Effector memory CD4-positive, alpha-beta T cell (primary cell): ENCODE measurements at regions not wholly inside any gene's neighbourhood (a gene's known extent, or its start where the extent isn't known, plus 50 kb on each side); places are given as distances from the start of the nearest gene placed in this dataset.

Experiments used
- DNase-seq, 3 donors: peaks; one replicate each; pipeline ENCODE4 v3.0.0-alpha.2; 2020
- H3K27ac ChIP-seq: 2 replicates; pipeline ENCODE4 v1.7.0; 2013; ENCODE audit warnings: mild to moderate bottlenecking, low read length, moderate library complexity; ENCODE audit not compliant: insufficient read depth, poor library complexity, severe bottlenecking
- H3K27me3 ChIP-seq: replicated peaks from 2 replicates; pipeline ENCODE4 v1.7.0; 2013; ENCODE audit warnings: mild to moderate bottlenecking, low read length; ENCODE audit not compliant: insufficient read depth, control insufficient read depth, poor library complexity, severe bottlenecking
- H3K36me3 ChIP-seq: 2 replicates; pipeline ENCODE4 v1.7.0; 2013; ENCODE audit warnings: mild to moderate bottlenecking, low read length, moderate library complexity; ENCODE audit not compliant: control insufficient read depth, insufficient read depth
- H3K4me1 ChIP-seq: 2 replicates; pipeline ENCODE4 v1.7.0; 2013; ENCODE audit warnings: low read length, mild to moderate bottlenecking; ENCODE audit not compliant: control insufficient read depth, insufficient read depth, poor library complexity, severe bottlenecking
- H3K4me3 ChIP-seq: 2 replicates; pipeline ENCODE4 v1.7.0; 2013; ENCODE audit warnings: low read length, low read depth, mild to moderate bottlenecking; ENCODE audit not compliant: insufficient read depth, poor library complexity, severe bottlenecking
- H3K9me3 ChIP-seq: 2 replicates; pipeline ENCODE4 v1.7.0; 2013; ENCODE audit warnings: mild to moderate bottlenecking, low read length, moderate library complexity; ENCODE audit not compliant: control insufficient read depth

GRCh38 chr3:6805236-6805635, 55.7 kb upstream of the GRM7 start:
- H3K4me1 ChIP-seq, result no peaks in the 10 kb centered on the region
- no peak overlapping the region for H3K27ac ChIP-seq
- no peaks in the 10 kb centered on the region for H3K9me3 ChIP-seq
- H3K27me3 ChIP-seq, result no peaks in the 10 kb centered on the region
- no peaks in the 10 kb centered on the region for H3K36me3 ChIP-seq
- no peak overlapping the region for H3K4me3 ChIP-seq
- no peak for DNase-seq

- no peaks in the 10 kb centered on the region for H3K4me1 ChIP-seq
- no peak overlapping the region for H3K4me3 ChIP-seq
- no peaks in the 10 kb centered on the region for H3K36me3 ChIP-seq
- H3K9me3 ChIP-seq, result no peaks in the 10 kb centered on the region
- no peak overlapping the region for H3K27ac ChIP-seq
- no peaks in the 10 kb centered on the region for H3K27me3 ChIP-seq
- no peak for DNase-seq
These were observed 53.9 kb upstream of the GRM7 start for GRCh38 chr3:6806991-6807390.

GRCh38 chr3:6807967-6808588, 52.8 kb upstream of the GRM7 start:
- Histone ChIP-seq H3K27ac (no peak overlapping the region), H3K9me3 (no peaks in the 10 kb centered on the region), H3K27me3 (no peaks in the 10 kb centered on the region), H3K4me1 (no peaks in the 10 kb centered on the region), H3K4me3 (no peak overlapping the region), H3K36me3 (no peaks in the 10 kb centered on the region)
- DNase-seq, result no peak

- Histone ChIP-seq H3K9me3 (no peaks in the 10 kb centered on the region), H3K27me3 (no peaks in the 10 kb centered on the region), H3K36me3 (no peaks in the 10 kb centered on the region), H3K4me3 (no peak overlapping the region), H3K4me1 (no peaks in the 10 kb centered on the region), H3K27ac (no peak overlapping the region)
- DNase-seq, result no peak
These were observed 51.6 kb upstream of the GRM7 start for GRCh38 chr3:6809349-6809748.
